WERI-Rb-1 (cell line): ENCODE measurements at regions not wholly inside any gene's neighbourhood (a gene's known extent, or its start where the extent isn't known, plus 50 kb on each side); places are given as distances from the start of the nearest gene placed in this dataset.
"Not testable (repeated sequence)": the region's sequence is repeated elsewhere in the genome, so short reads cannot be mapped to it uniquely, and the experiment has no call there.

Experiments
- DNase-seq: peaks from one replicate; pipeline ENCODE4 v3.0.0-alpha.2; 2020
- H3K27ac ChIP-seq: fragments of 250-450 bp; sonication (Bioruptor Pico); 2 replicates; pipeline ENCODE4 v1.5.1; 2020; ENCODE audit warnings: mild to moderate bottlenecking, moderate library complexity
- H3K27me3 ChIP-seq: fragments of 250-450 bp; sonication (Bioruptor Pico); 2 replicates; pipeline ENCODE4 v1.5.1; 2021; ENCODE audit warnings: mild to moderate bottlenecking, low read depth, moderate library complexity; ENCODE audit not compliant: insufficient read depth, severe bottlenecking
- H3K36me3 ChIP-seq: fragments of 250-450 bp; sonication (Bioruptor Pico); 2 replicates; pipeline ENCODE4 v1.5.1; 2020; ENCODE audit warnings: mild to moderate bottlenecking, moderate library complexity
- H3K4me3 ChIP-seq: 2 replicates; pipeline ENCODE4 v1.5.1; 2011; ENCODE audit warnings: low read depth, mild to moderate bottlenecking, control low read depth, low read length
- H3K9me3 ChIP-seq: fragments of 250-450 bp; sonication (Bioruptor Pico); 2 replicates; pipeline ENCODE4 v1.5.1; 2021; ENCODE audit warnings: mild to moderate bottlenecking, moderate library complexity; ENCODE audit not compliant: severe bottlenecking
- TF ChIP-seq, protein P1 (sequence below): IDR thresholded peaks from 2 replicates; pipeline ENCODE4 v1.5.1; 2011; ENCODE audit warnings: low read depth, mild to moderate bottlenecking, control low read depth, inconsistent platforms, low read length

DNA sequence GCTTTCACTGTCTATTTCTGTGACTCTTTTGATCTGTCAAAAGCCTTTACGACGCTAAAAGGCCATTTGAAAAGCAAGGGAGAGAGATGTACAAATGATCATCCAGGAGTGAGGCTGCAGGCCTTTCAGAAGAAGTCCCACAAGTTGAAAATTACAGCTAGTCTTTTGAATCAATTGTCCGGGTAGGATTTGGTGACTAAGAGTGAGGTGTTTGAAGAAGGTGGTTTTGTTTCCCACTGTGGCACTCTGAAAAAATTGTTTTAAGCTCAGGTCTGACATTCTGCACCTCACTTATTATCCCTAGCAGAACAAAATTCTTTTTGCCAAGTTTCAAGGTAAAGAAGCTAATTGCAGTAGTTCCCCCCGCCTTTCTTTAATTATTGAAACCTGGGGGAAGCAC lies 50.8 kb upstream of the TMEM108 start:
- Histone ChIP-seq H3K27ac (no peak overlapping the region), H3K36me3 (no peaks in the 10 kb centered on the region), H3K27me3 (no peaks in the 10 kb centered on the region), H3K9me3 (no peaks in the 10 kb centered on the region), H3K4me3 (no peak overlapping the region)
- TF ChIP-seq, protein P1, sequence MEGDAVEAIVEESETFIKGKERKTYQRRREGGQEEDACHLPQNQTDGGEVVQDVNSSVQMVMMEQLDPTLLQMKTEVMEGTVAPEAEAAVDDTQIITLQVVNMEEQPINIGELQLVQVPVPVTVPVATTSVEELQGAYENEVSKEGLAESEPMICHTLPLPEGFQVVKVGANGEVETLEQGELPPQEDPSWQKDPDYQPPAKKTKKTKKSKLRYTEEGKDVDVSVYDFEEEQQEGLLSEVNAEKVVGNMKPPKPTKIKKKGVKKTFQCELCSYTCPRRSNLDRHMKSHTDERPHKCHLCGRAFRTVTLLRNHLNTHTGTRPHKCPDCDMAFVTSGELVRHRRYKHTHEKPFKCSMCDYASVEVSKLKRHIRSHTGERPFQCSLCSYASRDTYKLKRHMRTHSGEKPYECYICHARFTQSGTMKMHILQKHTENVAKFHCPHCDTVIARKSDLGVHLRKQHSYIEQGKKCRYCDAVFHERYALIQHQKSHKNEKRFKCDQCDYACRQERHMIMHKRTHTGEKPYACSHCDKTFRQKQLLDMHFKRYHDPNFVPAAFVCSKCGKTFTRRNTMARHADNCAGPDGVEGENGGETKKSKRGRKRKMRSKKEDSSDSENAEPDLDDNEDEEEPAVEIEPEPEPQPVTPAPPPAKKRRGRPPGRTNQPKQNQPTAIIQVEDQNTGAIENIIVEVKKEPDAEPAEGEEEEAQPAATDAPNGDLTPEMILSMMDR, result no peak
- DNase-seq, result no peak

DNA sequence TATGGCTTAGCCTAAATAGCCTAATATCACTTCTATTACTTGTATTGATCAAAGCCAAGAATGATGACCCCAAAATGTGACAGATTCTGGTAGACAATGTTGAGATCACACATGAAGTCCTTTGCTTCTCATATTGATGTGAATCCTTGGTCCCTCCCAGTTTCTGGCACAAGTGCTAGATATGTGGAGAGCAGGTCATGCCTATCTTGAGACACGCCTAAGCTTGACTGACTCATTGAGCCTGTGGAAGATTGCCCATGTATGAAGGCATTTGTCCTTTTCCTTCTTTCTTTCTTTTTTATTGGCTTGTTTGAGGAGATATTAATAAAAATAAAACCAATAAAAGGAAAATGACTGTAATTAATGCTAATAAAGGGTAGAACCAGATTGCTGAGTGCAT lies 54.0 kb upstream of the TMEM108 start:
- DNase-seq, result no peak
- Histone ChIP-seq H3K9me3 (no peaks in the 10 kb centered on the region), H3K27me3 (no peaks in the 10 kb centered on the region), H3K36me3 (no peaks in the 10 kb centered on the region), H3K27ac (no peak overlapping the region), H3K4me3 (no peak overlapping the region)
- TF ChIP-seq, protein P1, result no peak

DNA sequence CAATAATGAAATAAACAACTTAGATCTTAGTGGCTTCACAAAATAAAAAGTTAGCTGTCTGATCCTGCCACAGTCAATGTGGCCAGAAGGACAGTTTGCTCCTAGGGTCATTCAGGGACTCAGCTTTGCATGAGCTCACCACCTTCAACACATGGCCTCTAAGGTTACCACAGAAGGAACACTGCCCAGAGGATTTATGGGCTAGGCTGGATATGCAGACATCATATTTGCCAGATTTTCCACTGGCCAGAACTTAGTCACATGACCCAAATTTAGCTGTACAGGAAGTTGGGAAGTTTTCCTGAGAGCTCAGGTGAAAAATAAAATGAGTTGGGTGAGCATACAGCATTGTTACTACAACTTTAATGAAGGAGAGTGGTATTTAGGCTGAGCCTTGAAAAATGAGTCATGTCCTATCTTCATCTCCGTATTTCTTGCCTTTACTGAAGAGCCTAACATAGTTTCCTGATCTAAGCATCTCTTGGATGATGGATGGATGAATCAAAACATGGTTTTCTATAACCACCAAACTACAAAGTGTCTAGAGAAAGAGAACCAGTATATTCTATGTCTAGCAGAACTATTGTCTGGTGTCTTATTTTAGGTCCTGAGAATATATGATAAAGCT lies 54.9 kb upstream of the TMEM108 start:
- Histone ChIP-seq H3K4me3 (no peak overlapping the region), H3K9me3 (no peaks in the 10 kb centered on the region), H3K36me3 (no peaks in the 10 kb centered on the region), H3K27me3 (no peaks in the 10 kb centered on the region), H3K27ac (no peak overlapping the region)
- TF ChIP-seq, protein P1, result no peak
- peak; percentile 42 for DNase-seq

DNA sequence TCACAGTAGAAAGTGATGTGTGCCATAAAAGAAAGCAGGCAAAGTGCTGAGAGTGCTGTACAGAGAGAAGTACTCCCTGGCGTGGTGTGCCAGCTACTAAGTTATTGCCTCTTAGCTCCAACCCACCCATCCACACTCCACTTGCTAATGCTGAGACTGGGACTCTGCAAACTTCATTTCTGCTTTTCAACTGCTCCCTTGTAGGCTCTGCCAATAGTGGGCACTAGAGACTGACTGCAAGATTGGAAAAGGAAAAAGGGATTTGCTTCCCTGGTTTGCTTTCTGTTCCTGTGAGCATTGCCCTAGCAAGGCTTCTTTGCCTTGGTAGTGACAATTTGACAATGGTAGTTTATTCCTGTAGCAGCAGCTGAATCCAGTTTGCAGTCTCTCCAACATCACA lies 56.5 kb upstream of the TMEM108 start:
- H3K36me3 ChIP-seq, result no peaks in the 10 kb centered on the region
- H3K27ac ChIP-seq, result no peak overlapping the region
- no peaks in the 10 kb centered on the region for H3K27me3 ChIP-seq
- H3K4me3 ChIP-seq, result no peak overlapping the region
- TF ChIP-seq, protein P1, result peak; percentile 36
- H3K9me3 ChIP-seq, result no peaks in the 10 kb centered on the region
- DNase-seq, result no peak

DNA sequence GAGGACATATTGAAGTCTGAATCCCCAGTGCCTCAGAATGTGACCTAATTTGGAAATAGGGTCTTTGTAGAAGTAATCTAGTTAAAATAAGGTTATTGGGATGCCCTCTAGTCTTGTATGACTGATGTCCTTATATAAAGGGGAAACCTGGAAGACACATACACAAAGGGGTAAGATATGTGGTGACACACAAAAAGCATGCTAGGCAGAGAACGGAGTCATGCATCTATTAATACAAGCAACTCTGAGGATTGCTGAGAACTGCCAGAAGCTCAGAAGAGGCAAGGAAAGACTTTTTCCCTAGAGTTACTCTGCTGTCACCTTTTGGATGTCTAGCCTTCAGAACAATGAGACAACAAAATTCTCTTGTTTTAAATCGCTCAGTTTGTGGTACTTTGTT lies 58.1 kb upstream of the TMEM108 start:
- TF ChIP-seq, protein P1, result no peak
- Histone ChIP-seq H3K36me3 (no peaks in the 10 kb centered on the region), H3K9me3 (no peaks in the 10 kb centered on the region), H3K4me3 (no peak overlapping the region), H3K27ac (no peak overlapping the region), H3K27me3 (no peaks in the 10 kb centered on the region)
- DNase-seq, result no peak

DNA sequence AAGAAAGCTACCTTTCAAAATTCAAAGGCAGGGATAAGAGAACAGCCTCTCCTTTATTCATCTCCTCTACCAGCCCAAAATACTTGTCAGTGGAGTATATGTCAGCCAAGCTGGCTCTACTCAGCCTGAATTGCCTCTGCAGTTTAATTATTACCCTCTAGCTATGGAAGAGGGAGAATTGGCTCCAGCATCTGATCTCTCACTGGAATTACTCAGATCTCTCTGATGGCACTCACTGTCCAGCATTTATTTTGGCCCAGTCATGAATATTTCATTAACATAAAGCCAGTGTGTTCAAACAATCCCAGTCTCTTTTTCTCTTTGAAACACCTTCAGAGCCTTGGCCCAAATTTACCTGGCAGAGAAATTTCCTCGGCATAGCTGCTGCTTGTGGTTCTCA lies 58.6 kb upstream of the TMEM108 start:
- TF ChIP-seq, protein P1, result no peak
- Histone ChIP-seq H3K9me3 (no peaks in the 10 kb centered on the region), H3K27ac (no peak overlapping the region), H3K27me3 (no peaks in the 10 kb centered on the region), H3K4me3 (no peak overlapping the region), H3K36me3 (no peaks in the 10 kb centered on the region)
- no peak for DNase-seq

DNA sequence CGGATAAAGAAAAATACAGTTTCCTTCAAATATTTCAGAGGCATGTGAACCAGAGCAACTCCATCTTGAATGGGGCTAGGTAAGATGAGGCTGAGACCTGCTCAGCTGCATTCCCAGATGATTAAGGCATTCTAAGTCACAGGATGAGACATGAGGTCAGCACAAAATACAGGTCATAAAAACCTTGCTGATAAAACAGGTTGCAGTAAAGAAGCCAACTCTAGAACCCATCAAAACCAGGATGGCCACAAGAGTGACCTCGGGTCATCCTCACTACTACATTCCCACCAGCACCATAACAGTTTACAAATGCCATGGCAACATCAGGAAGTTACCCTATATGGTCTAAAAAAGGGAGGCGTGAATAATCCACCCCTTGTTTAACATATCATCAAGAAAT lies 59.2 kb upstream of the TMEM108 start:
- not testable (repeated sequence) for H3K27ac ChIP-seq, H3K36me3 ChIP-seq, H3K9me3 ChIP-seq, H3K27me3 ChIP-seq, H3K4me3 ChIP-seq, DNase-seq
